22Rv1 (cell line): ENCODE measurements at regions not wholly inside any gene's neighbourhood (a gene's known extent, or its start where the extent isn't known, plus 50 kb on each side); places are given as distances from the start of the nearest gene placed in this dataset.

Experiments used
- H3K27ac ChIP-seq: fragments of 450-650 bp; 2 replicates; pipeline ENCODE4 v1.5.1; 2017
- CTCF ChIP-seq: fragments of 450-650 bp; IDR thresholded peaks from 2 replicates; pipeline ENCODE4 v1.5.1; 2017; ENCODE audit warnings: mild to moderate bottlenecking
- ZFX ChIP-seq: fragments of 450-650 bp; IDR thresholded peaks from 2 replicates; pipeline ENCODE4 v1.6.1; 2017; ENCODE audit warnings: antibody characterized with exemption, borderline replicate concordance

DNA sequence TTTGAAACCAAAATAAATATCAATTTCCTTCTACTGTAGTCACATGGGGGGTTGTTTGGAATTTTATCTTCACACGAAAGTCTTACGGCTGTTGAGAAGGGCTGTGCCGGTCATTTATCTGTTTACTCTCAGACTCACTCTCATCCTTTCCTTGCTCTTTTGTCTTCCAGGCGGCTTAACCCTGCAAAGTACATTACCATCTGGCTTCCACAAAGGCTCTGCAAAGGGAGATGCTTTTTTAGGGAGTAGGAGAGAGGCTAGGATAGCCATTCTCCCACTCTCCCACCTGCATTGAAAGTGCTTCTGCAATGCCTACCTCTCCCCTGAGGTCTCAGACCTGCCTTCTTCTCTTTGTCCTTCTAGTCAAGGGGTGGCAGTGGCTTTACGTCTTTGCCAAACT lies 247.6 kb downstream of the MEIS1 start:
- no peak for TF ChIP-seq ZFX
- no peak for TF ChIP-seq CTCF
- no peak overlapping the region for H3K27ac ChIP-seq

GRCh38 chr2:66683064-66683463 lies 248.1 kb downstream of the MEIS1 start:
- no peak overlapping the region for H3K27ac ChIP-seq
- no peak for TF ChIP-seq ZFX
- no peak for TF ChIP-seq CTCF

- no peak overlapping the region for H3K27ac ChIP-seq
- TF ChIP-seq ZFX (no peak), CTCF (no peak)
Measured at GRCh38 chr2:66683599-66683998, 248.7 kb downstream of the MEIS1 start.

- TF ChIP-seq CTCF (no peak), ZFX (no peak)
Measured at GRCh38 chr2:66684289-66684688, 249.4 kb downstream of the MEIS1 start.

GRCh38 chr2:66686755-66687154 lies 251.8 kb downstream of the MEIS1 start:
- no peak overlapping the region for H3K27ac ChIP-seq
- TF ChIP-seq CTCF (no peak), ZFX (no peak)

More at GRCh38 chr2:66684289-66684688, 249.4 kb downstream of the MEIS1 start:
- no peak overlapping the region for H3K27ac ChIP-seq

DNA sequence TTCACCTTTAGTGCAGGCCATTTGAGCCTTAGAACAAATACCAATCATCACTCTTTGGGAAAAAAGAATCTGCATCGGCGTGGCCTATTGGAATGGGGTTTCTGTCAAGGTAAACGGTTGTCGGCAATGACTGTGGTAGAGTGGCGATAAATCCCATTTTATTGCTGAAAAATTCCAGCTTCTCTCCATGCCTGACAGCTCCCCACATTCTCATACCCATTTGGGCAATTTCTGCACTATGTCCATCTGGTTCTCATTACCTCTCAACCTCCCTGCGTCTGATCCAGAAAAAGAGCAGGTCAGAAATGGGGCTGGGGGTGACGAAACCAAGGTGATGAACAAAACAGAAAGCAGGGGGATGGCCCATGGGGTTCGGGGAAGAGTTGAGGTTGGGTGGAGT lies 254.0 kb downstream of the MEIS1 start:
- TF ChIP-seq ZFX (no peak), CTCF (no peak)
- H3K27ac ChIP-seq, result no peak overlapping the region

- H3K27ac ChIP-seq, result no peak overlapping the region
- TF ChIP-seq CTCF (no peak), ZFX (no peak)
Measured at GRCh38 chr2:66689456-66690051, 254.6 kb downstream of the MEIS1 start.
